ENCODE measurements at regions not wholly inside any gene's neighbourhood (a gene's known extent, or its start where the extent isn't known, plus 50 kb on each side); places are given as distances from the start of the nearest gene placed in this dataset.

GRCh38 chr5:109945723-109946480 is 256.2 kb downstream of the MAN2A1 start:
- no peak for DNase-seq

GRCh38 chr5:109946610-109947009 is 256.9 kb downstream of the MAN2A1 start:
- DNase-seq, result no peak

DNA sequence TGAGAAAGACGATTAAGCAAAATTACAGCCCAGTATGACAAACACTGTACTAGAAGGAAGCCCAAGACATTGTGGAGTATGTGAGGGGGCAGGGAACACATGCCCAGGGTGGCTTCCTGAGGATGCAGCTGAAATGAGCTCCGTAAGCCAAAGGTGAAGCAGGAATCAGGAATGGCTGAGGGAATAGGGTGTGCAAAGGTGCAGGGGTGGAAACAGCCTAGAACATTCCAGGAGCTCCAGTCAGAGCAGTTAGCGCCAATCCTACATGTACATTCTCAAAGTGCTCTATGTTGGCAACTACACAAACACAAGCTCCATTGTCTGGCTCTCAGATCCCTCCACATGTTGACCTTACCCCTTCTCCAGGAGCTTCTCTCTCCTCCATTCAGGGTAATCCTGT is 257.9 kb downstream of the MAN2A1 start:
- no peak for DNase-seq

DNA sequence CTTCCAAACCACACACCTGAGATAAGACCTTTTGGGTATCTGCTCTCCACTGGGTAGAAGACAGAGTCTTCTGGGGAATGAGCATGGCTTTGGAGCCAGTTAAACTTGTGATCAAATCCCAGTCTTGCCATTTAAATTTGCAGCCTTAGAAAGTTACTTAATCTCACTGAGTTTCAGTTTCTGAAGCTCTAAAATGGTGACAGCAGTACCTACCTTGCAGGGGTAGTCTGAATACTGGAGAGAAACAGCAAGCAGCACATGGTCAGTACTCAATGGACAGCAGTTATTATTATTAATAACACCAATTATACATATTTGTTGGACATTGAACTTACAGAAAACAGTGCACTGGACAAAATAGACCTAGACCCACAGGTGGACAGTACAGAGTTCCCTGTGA is 260.9 kb downstream of the MAN2A1 start:
- no peak for DNase-seq

DNA sequence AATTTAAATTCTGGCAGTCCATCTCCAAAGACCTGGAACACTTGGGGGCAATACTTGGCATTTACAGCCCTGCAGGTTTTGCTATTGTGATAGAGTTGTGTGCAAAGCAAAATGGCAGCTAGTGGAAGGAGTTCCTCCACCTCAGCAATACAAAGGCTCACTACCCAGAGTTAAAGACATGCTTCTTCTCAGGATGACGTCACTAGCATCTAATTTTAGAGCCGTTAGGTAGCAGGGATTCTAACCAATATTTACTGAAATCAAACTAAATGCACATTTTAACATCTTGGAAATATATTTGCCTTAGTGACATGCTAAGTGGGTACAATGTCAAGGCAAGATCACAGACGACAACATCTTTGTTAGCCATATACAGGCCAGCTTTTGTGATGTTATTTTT is 261.6 kb downstream of the MAN2A1 start:
- DNase-seq, result no peak

GRCh38 chr5:109951758-109952157 is 262.0 kb downstream of the MAN2A1 start:
- no peak for DNase-seq

GRCh38 chr5:109953761-109954160 is 264.0 kb downstream of the MAN2A1 start:
- no peak for DNase-seq

GRCh38 chr5:109956884-109957283 is 267.2 kb downstream of the MAN2A1 start:
- DNase-seq, result no peak

DNA sequence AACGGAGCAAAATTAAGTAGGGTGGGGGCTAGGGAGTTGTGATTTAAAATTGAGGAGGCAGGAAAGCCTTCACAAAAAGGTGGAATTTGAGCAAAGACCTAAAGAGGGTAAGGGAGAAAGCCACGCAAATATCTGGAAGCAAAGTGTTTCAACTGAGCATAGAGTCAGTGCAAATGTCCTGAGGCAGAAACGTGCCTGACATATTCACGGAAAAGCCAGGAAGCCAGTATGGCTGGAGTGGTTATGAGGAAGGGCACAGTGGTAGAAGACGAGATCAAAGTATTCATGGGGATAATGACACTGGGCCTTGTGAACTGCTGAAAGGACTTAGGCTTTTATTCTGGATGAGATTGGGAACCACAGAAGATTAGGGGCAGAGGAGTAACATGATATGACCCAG is 268.4 kb downstream of the MAN2A1 start:
- no peak for DNase-seq

- no peak for DNase-seq
Observed at GRCh38 chr5:109959652-109960051, 269.9 kb downstream of the MAN2A1 start.

DNA sequence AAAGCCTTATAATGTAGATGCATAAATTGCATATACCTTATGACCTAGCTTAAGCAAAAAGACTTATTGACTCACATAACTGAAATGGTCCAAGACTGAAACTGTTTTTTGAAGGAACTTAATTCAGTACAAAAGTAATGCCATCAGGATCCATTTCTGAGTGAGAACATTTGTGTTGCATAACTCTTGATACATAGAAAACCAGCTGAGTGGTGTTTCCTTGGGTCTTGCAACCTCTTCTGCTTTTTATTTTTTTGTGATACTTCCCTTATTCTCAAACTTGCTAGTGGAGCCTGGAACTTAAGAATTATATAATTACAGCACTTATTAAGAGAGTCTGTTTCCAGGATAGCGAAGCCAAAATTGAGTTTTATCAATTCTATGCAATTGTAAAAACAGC is 272.0 kb downstream of the MAN2A1 start:
- no peak for DNase-seq

DNA sequence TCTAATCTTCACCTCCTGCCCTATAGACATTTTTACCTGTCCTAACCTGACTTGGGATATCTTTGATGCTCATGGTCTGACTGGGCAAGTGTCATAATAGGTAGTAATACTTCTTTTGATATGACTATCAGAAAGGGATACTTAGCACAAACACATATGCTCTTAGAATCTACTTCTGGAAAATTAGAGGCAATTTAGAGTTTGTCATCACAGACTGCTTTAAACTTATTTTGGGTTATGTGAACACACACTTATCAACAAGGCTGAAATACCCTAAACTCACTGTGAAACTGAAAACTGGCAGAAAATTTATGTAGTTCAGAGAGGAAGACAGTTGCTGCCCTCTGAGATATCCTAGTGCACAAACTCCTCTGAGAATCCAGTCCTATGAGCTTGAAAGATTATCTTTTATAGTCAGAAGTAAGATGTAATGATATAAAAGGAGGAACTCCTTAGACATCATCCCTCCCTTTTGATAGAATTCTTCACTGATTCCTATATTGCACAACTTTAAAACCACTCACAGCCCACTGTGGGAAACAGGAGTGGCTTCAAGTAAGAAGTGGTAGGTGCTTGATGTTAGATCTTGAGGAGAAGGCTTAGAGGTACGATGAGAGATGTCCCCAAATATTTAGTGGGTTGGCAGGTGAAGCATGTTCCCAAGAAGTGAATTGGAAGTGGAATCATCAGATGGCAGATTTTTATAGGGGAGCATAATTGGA is 273.3 kb downstream of the MAN2A1 start:
- DNase-seq, result no peak

- DNase-seq, result no peak
Observed at GRCh38 chr5:109964136-109964535, 274.4 kb downstream of the MAN2A1 start.

- DNase-seq, result no peak
Observed at GRCh38 chr5:109965634-109966033, 275.9 kb downstream of the MAN2A1 start.

DNA sequence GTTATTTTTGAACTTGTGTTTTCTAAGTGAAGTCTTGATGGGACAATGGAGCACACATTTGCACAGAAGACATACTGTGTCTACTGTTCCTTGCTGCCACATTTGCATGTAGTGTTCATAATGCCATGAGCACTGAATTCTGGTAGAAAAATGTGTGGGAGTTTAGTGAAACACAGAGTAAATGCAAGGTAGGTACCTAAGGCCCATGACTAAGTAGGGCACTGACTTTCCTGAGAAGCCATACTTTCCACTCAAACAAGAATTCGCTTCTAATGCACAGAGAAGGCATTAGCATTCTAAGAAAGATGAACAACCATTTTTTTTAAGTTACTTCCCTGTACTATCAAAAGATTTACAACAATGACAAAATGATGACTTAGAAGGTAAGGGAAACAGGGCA is 282.2 kb downstream of the MAN2A1 start:
- no peak for DNase-seq

DNA sequence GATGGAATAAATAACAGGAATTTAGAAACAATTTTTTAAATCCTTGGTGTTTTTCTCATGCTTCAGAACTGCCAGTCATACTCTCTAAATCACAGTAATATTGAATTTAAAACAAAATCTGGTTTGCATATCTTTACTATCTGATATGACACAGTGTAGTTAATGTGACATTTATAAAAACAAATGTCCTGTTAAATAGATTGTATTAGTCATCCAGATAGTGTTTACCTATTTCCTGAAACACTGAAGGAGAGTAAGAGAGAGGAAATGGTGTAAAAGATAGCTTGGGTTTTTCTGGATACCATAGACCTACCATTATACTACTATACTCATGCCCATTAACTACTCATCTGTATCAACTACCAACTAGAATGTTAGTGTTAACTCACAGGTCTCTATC is 292.3 kb downstream of the MAN2A1 start:
- no peak for DNase-seq

GRCh38 chr5:109982966-109983534 is 293.3 kb downstream of the MAN2A1 start:
- no peak for DNase-seq

- DNase-seq, result no peak
Observed at GRCh38 chr5:109986726-109987125, 297.0 kb downstream of the MAN2A1 start.

- no peak for DNase-seq
Observed at GRCh38 chr5:109987355-109987754, 297.6 kb downstream of the MAN2A1 start.

DNA sequence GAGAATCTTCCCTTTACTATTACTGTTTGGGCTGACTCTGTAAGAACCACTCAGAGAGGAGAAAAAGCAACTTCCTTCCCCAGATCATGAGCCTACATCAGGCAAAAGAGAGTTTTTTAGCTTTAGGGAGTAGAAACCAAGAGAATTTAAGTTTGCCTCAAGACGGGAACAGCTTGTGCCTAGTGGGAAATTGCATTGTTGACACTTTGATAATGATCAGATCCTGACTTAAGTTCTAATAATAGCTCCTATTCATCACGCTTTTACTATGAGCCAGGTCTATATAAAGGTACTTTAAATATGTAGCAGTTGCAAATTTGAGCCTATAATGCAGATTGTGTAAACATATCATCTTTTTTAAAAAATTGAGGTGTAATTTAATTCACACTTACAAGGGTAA is 298.2 kb downstream of the MAN2A1 start:
- DNase-seq, result no peak

DNA sequence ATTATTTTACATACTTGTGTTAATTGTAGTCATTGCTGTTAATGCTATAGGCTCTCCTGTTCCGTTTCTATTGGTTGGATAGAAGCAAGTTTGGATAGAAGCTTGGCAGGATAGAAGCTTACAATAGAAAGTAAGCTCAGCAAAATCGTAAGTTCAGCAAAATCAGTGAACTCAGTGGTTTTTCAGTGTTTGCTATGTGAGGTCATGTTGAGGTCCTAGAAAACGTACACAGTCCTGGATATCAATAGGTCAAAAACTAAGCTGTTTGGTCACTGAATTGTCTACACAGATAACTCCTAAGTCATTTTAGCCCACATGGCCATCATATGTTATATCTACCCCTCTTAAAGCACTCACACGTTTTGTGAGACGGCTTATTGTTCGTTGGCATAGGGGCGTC is 299.4 kb downstream of the MAN2A1 start:
- no peak for DNase-seq

DNA sequence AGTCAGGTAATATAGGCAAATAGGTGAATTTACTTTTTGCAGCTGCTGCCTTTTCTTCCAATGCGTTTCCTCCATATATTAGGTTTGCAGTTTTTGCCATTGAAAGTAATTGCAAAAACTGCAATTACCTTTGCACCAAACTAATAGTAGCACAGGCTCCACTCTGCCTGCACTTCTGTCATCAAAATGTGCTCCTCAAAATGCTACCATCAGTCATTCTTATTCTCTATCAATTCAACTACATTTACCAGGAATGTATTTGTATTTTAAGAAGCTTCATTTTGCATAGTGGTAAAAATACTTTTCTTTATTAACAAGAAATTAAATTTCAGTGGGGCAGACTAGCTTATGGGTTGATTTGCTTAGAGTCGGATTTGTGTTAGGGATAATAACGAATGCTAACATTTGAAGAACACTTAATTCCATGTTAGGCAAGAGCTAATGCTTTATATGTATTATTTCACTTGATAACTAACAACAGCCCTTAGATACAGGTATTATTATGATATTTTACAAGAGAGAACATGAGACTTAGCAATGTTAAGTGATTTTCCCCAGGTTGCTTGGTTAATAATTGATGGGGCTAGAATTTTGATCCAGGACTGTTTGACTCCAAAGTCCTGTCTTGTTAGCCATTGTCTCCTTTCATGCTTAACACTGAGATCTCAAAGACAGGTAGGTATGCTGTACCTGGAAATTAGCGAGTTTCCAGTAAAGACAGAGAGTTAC is 300.4 kb downstream of the MAN2A1 start:
- DNase-seq, result no peak

GRCh38 chr5:109990723-109991359 is 301.1 kb downstream of the MAN2A1 start:
- no peak for DNase-seq

All from CD4-positive, alpha-beta T cell treated with Interleukin-12 subunit alpha and Interleukin-12 subunit beta, for 1 hour (primary cell).